HEK293 (cell line): ENCODE measurements at regions not wholly inside any gene's neighbourhood (a gene's known extent, or its start where the extent isn't known, plus 50 kb on each side); places are given as distances from the start of the nearest gene placed in this dataset.

Experiments used
- CTCF ChIA-PET: fragments of 350-600 bp; formaldehyde crosslinking; extraction: SDS; loops from one replicate; lab custom pipeline; 2021; ENCODE audit warnings: antibody characterized with exemption; lab: Yijun Ruan, JAX
- POLR2A ChIA-PET: fragments of 300-600 bp; formaldehyde crosslinking; extraction: SDS; loops from one replicate; lab custom pipeline; 2020; ENCODE audit warnings: antibody characterized with exemption, inconsistent platforms; lab: Yijun Ruan, JAX
- H3K27ac ChIP-seq: fragments of 200-500 bp; sonication (Bioruptor generic); 2 replicates; pipeline ENCODE4 v1.5.1; 2014; ENCODE audit warnings: low read depth, low read length, control low read depth, inconsistent platforms; ENCODE audit errors: extremely low read depth
- H3K36me3 ChIP-seq, 2 experiments: fragments of 200-500 bp in 1 of 2; sonication (Bioruptor generic) in 1 of 2; 1 replicate in 1 of 2; 2 replicates in 1 of 2; pipeline ENCODE4 v1.5.1; 2014 to 2017; ENCODE audit warnings: inconsistent platforms in 2 of 2, low read length in 2 of 2; ENCODE audit not compliant: control insufficient read depth in 2 of 2, insufficient read depth in 1 of 2
- H3K4me1 ChIP-seq: fragments of 200-500 bp; sonication (Bioruptor generic); 2 replicates; pipeline ENCODE4 v1.5.1; 2014; ENCODE audit warnings: mild to moderate bottlenecking, low read length, inconsistent platforms; ENCODE audit not compliant: control insufficient read depth, insufficient read depth
- H3K4me3 ChIP-seq: 2 replicates; pipeline ENCODE4 v1.5.1; 2011; ENCODE audit warnings: low read depth, mild to moderate bottlenecking, control low read depth, low read length, moderate library complexity
- H3K9me3 ChIP-seq: fragments of 200-500 bp; sonication (Bioruptor generic); 2 replicates; pipeline ENCODE4 v1.5.1; 2014; ENCODE audit warnings: low read depth, low read length, inconsistent platforms; ENCODE audit not compliant: control insufficient read depth, insufficient read depth
- BCL11A ChIP-seq: fragments of 450-650 bp; formaldehyde crosslinking; IDR thresholded peaks from 2 replicates; pipeline ENCODE4 v1.5.1; 2016; ENCODE audit warnings: low read depth, missing biosample characterization, missing genetic modification characterization
- EGR2 ChIP-seq: fragments of 450-650 bp; formaldehyde crosslinking; IDR thresholded peaks from 2 replicates; pipeline ENCODE4 v1.5.1; 2016; ENCODE audit warnings: low read depth, missing biosample characterization, missing genetic modification characterization
- PRDM2 ChIP-seq: fragments of 450-650 bp; formaldehyde crosslinking; IDR thresholded peaks from 2 replicates; pipeline ENCODE4 v1.5.1; 2016; ENCODE audit warnings: missing biosample characterization, missing genetic modification characterization, borderline replicate concordance
- REST ChIP-seq: fragments of 450-650 bp; formaldehyde crosslinking; IDR thresholded peaks from 2 replicates; pipeline ENCODE4 v1.5.1; 2016; ENCODE audit warnings: missing biosample characterization, missing genetic modification characterization
- SCRT2 ChIP-seq: fragments of 450-650 bp; formaldehyde crosslinking; IDR thresholded peaks from 2 replicates; pipeline ENCODE4 v1.5.1; 2016; ENCODE audit warnings: missing biosample characterization, missing genetic modification characterization
- SETDB1 ChIP-seq: IDR thresholded peaks from one replicate; pipeline ENCODE4 v1.6.1; 2017; ENCODE audit warnings: mild to moderate bottlenecking, low read length, moderate library complexity, mixed read lengths; ENCODE audit not compliant: insufficient read length
- SP2 ChIP-seq: fragments of 450-650 bp; formaldehyde crosslinking; IDR thresholded peaks from 2 replicates; pipeline ENCODE4 v1.5.1; 2016; ENCODE audit warnings: missing biosample characterization, missing genetic modification characterization
- YY2 ChIP-seq: fragments of 450-650 bp; formaldehyde crosslinking; IDR thresholded peaks from 2 replicates; pipeline ENCODE4 v1.5.1; 2016; ENCODE audit warnings: missing biosample characterization, missing genetic modification characterization
- ZNF146 ChIP-seq: fragments of 450-650 bp; formaldehyde crosslinking; IDR thresholded peaks from 2 replicates; pipeline ENCODE4 v1.5.1; 2016; ENCODE audit warnings: missing biosample characterization, missing genetic modification characterization
- ZNF302 ChIP-seq: fragments of 450-650 bp; formaldehyde crosslinking; IDR thresholded peaks from 2 replicates; pipeline ENCODE4 v1.5.1; 2016; ENCODE audit warnings: missing biosample characterization, missing genetic modification characterization, low read depth
- ZNF426 ChIP-seq: fragments of 450-650 bp; formaldehyde crosslinking; IDR thresholded peaks from 2 replicates; pipeline ENCODE4 v1.5.1; 2017; ENCODE audit warnings: missing biosample characterization, missing genetic modification characterization, mild to moderate bottlenecking, inconsistent platforms, moderate library complexity
- ZNF433 ChIP-seq: fragments of 450-650 bp; formaldehyde crosslinking; IDR thresholded peaks from 2 replicates; pipeline ENCODE4 v1.5.1; 2016; ENCODE audit warnings: missing biosample characterization, missing genetic modification characterization, low read depth
- ZNF501 ChIP-seq: fragments of 450-650 bp; formaldehyde crosslinking; IDR thresholded peaks from 2 replicates; pipeline ENCODE4 v1.5.1; 2016; ENCODE audit warnings: missing biosample characterization, missing genetic modification characterization
- ZNF548 ChIP-seq: fragments of 450-650 bp; formaldehyde crosslinking; IDR thresholded peaks from 2 replicates; pipeline ENCODE4 v1.5.1; 2016; ENCODE audit warnings: missing biosample characterization, missing genetic modification characterization

DNA sequence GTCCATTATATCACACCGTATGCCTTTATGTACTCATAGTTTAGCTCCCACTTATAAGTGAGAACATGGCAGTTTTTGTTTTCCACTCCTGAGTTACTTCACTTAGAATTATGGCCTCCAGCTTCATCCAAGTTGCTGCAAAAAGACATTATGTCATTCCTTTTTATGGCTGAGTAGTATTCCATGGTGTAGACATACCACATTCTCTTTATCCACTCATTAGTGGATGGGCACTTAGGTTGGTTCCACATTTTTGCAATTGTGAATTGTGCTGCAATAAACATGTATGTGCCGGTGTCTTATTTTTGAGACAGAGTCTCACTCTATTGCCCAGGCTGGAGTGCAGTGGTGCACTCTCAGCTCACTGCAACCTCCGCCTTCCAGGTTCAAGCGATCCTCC is 74.1 kb upstream of the IQSEC1 start:
- Histone ChIP-seq H3K4me1 (no peaks in the 10 kb centered on the region), H3K9me3 (no peaks in the 10 kb centered on the region), H3K36me3 (no peaks in the 10 kb centered on the region), H3K27ac (no peak overlapping the region), H3K4me3 (no peak overlapping the region)
- CTCF ChIA-PET: no interaction called here
- TF ChIP-seq ZNF146 (tag by site-specific recombination) (peak; percentile 76), SETDB1 (no peak), ZNF548 (tag by site-specific recombination) (no peak)
- POLR2A ChIA-PET: no interaction called here

GRCh38 chr3:13146643-13147143 is 73.5 kb upstream of the IQSEC1 start:
- TF ChIP-seq SP2 (tag by site-specific recombination) (no peak), EGR2 (no peak), ZNF501 (tag by site-specific recombination) (no peak), BCL11A (tag by site-specific recombination) (no peak), REST (tag by site-specific recombination) (no peak), SCRT2 (tag by site-specific recombination) (no peak), YY2 (tag by site-specific recombination) (no peak), ZNF302 (no peak), ZNF426 (no peak), PRDM2 (tag by site-specific recombination) (no peak), ZNF433 (tag by site-specific recombination) (no peak)
- H3K9me3 ChIP-seq: no peaks in the 10 kb centered on the region
- no peak overlapping the region for H3K27ac ChIP-seq
- CTCF ChIA-PET: no interaction called here
- H3K36me3 ChIP-seq: no peaks in the 10 kb centered on the region
- POLR2A ChIA-PET: no interaction called here
- H3K4me3 ChIP-seq: no peak overlapping the region
- no peaks in the 10 kb centered on the region for H3K4me1 ChIP-seq
